ENCODE measurements at regions not wholly inside any gene's neighbourhood (a gene's known extent, or its start where the extent isn't known, plus 50 kb on each side); places are given as distances from the start of the nearest gene placed in this dataset.

DNA sequence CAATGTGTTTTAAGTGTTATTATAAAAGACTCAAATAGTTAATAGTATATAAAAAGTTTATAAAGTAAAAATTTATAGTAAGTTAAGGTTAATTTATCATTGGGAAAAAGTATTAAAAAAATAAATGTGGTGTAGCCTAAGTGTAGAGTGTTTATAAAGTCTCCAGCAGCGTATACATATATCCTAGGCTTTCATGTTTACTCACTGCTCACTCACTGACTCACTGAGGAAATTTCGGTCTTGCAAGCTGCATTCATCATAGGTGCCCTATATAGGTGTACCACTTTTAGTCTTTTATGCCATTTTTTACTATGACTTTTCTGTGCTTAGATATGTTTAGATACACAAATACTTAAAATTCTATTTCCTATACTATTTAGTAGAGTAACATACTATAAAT, 866.0 kb downstream of the CBLN2 start:
- TF ChIP-seq, protein P1, sequence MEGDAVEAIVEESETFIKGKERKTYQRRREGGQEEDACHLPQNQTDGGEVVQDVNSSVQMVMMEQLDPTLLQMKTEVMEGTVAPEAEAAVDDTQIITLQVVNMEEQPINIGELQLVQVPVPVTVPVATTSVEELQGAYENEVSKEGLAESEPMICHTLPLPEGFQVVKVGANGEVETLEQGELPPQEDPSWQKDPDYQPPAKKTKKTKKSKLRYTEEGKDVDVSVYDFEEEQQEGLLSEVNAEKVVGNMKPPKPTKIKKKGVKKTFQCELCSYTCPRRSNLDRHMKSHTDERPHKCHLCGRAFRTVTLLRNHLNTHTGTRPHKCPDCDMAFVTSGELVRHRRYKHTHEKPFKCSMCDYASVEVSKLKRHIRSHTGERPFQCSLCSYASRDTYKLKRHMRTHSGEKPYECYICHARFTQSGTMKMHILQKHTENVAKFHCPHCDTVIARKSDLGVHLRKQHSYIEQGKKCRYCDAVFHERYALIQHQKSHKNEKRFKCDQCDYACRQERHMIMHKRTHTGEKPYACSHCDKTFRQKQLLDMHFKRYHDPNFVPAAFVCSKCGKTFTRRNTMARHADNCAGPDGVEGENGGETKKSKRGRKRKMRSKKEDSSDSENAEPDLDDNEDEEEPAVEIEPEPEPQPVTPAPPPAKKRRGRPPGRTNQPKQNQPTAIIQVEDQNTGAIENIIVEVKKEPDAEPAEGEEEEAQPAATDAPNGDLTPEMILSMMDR (conservative IDR thresholded peaks at IDR 0.05 in 1 of 2, IDR thresholded peaks at IDR 0.05 in 1 of 2; ENCODE audit: extremely low read depth in 1 of 2, insufficient read depth in 1 of 2, low read depth in 1 of 2, low read length in 2 of 2) = no peak
- TF ChIP-seq EZH2 (IDR thresholded peaks at IDR 0.05; ENCODE audit: borderline replicate concordance, low read length) = no peak

All from mammary epithelial cell (primary cell).